ENCODE measurements at regions not wholly inside any gene's neighbourhood (a gene's known extent, or its start where the extent isn't known, plus 50 kb on each side); places are given as distances from the start of the nearest gene placed in this dataset.
"Not testable (repeated sequence)": the region's sequence is repeated elsewhere in the genome, so short reads cannot be mapped to it uniquely, and the experiment has no call there.

GRCh38 chr22:22779213-22779612 lies 108.4 kb upstream of the IGLL5 start:
- DNase-seq (ENCODE audit: low read depth): no peak

- DNase-seq (ENCODE audit: low read depth): no peak
These were observed 104.0 kb upstream of the IGLL5 start for GRCh38 chr22:22783575-22783974.

GRCh38 chr22:22784249-22785039 lies 103.2 kb upstream of the IGLL5 start:
- no peak for DNase-seq (ENCODE audit: low read depth)

GRCh38 chr22:22785316-22786065 lies 102.1 kb upstream of the IGLL5 start:
- no peak for DNase-seq (ENCODE audit: low read depth)

GRCh38 chr22:22786301-22787115 lies 101.1 kb upstream of the IGLL5 start:
- no peak for DNase-seq (ENCODE audit: low read depth)

- no peak for DNase-seq (ENCODE audit: low read depth)
These were observed 100.5 kb upstream of the IGLL5 start for GRCh38 chr22:22787151-22787550.

- peak; percentile 48 for DNase-seq (ENCODE audit: low read depth)
These were observed 99.7 kb upstream of the IGLL5 start for GRCh38 chr22:22787786-22788459.

GRCh38 chr22:22788460-22789037 lies 99.1 kb upstream of the IGLL5 start:
- DNase-seq (ENCODE audit: low read depth): no peak

- no peak for DNase-seq (ENCODE audit: low read depth)
These were observed 98.2 kb upstream of the IGLL5 start for GRCh38 chr22:22789233-22789921.

GRCh38 chr22:22789922-22790845 lies 97.4 kb upstream of the IGLL5 start:
- no peak for DNase-seq (ENCODE audit: low read depth)

GRCh38 chr22:22791438-22792181 lies 96.0 kb upstream of the IGLL5 start:
- DNase-seq (ENCODE audit: low read depth): no peak

- not testable (repeated sequence) for DNase-seq (ENCODE audit: low read depth)
These were observed 95.3 kb upstream of the IGLL5 start for GRCh38 chr22:22792205-22792786.

GRCh38 chr22:22795639-22796038 lies 92.0 kb upstream of the IGLL5 start:
- not testable (repeated sequence) for DNase-seq (ENCODE audit: low read depth)

GRCh38 chr22:22796724-22797123 lies 90.9 kb upstream of the IGLL5 start:
- no peak for DNase-seq (ENCODE audit: low read depth)

GRCh38 chr22:22798232-22798616 lies 89.4 kb upstream of the IGLL5 start:
- no peak for DNase-seq (ENCODE audit: low read depth)

GRCh38 chr22:22798716-22799115 lies 88.9 kb upstream of the IGLL5 start:
- no peak for DNase-seq (ENCODE audit: low read depth)

GRCh38 chr22:22799561-22799960 lies 88.1 kb upstream of the IGLL5 start:
- DNase-seq (ENCODE audit: low read depth): no peak

- no peak for DNase-seq (ENCODE audit: low read depth)
These were observed 86.9 kb upstream of the IGLL5 start for GRCh38 chr22:22800716-22801115.

Measured in stimulated activated CD8-positive, alpha-beta memory T cell treated with anti-CD3 and anti-CD28 coated beads, Interleukin-15, amount 100 ng/mL, for 1 hour (primary cell).